HG03159 (cell line): ENCODE measurements at regions not wholly inside any gene's neighbourhood (a gene's known extent, or its start where the extent isn't known, plus 50 kb on each side); places are given as distances from the start of the nearest gene placed in this dataset.

ENCODE experiments used
- ATAC-seq: cut with Tn5 transposase; IDR thresholded peaks from one replicate; pipeline ENCODE4 v1.9.1; 2021; ENCODE audit warnings: mild to moderate bottlenecking, moderate library complexity; ENCODE audit not compliant: unreplicated experiment

- no peak for ATAC-seq
Observed at GRCh38 chr11:112460141-112460540, 199.5 kb upstream of the PLET1 start.

GRCh38 chr11:112464949-112465348 is 204.3 kb upstream of the PLET1 start:
- ATAC-seq = no peak

GRCh38 chr11:112465433-112466024 is 204.9 kb upstream of the PLET1 start:
- no peak for ATAC-seq

- no peak for ATAC-seq
Observed at GRCh38 chr11:112467721-112468120, 207.1 kb upstream of the PLET1 start.

- no peak for ATAC-seq
Observed at GRCh38 chr11:112469376-112469775, 208.7 kb upstream of the PLET1 start.

- no peak for ATAC-seq
Observed at GRCh38 chr11:112470355-112470754, 209.7 kb upstream of the PLET1 start.

GRCh38 chr11:112471731-112472130 is 211.1 kb upstream of the PLET1 start:
- ATAC-seq = no peak

GRCh38 chr11:112477152-112477551 is 216.5 kb upstream of the PLET1 start:
- ATAC-seq = no peak

GRCh38 chr11:112477581-112478317 is 217.1 kb upstream of the PLET1 start:
- no peak for ATAC-seq

- no peak for ATAC-seq
Observed at GRCh38 chr11:112478806-112479205, 218.1 kb upstream of the PLET1 start.

- no peak for ATAC-seq
Observed at GRCh38 chr11:112481431-112481830, 220.8 kb upstream of the PLET1 start.

GRCh38 chr11:112481893-112482292 is 221.2 kb upstream of the PLET1 start:
- no peak for ATAC-seq

GRCh38 chr11:112485280-112485679 is 224.6 kb upstream of the PLET1 start:
- peak; percentile 60 for ATAC-seq

GRCh38 chr11:112497826-112498225 is 237.2 kb upstream of the PLET1 start:
- ATAC-seq = no peak

GRCh38 chr11:112498701-112499100 is 238.0 kb upstream of the PLET1 start:
- no peak for ATAC-seq

GRCh38 chr11:112499153-112499880 is 238.7 kb upstream of the PLET1 start:
- ATAC-seq = no peak

GRCh38 chr11:112499881-112500204 is 239.2 kb upstream of the PLET1 start:
- no peak for ATAC-seq

- ATAC-seq = no peak
Observed at GRCh38 chr11:112503410-112503809, 242.8 kb upstream of the PLET1 start.

- no peak for ATAC-seq
Observed at GRCh38 chr11:112504056-112504455, 243.4 kb upstream of the PLET1 start.

GRCh38 chr11:112506852-112507251 is 246.2 kb upstream of the PLET1 start:
- no peak for ATAC-seq

GRCh38 chr11:112507281-112507680 is 246.6 kb upstream of the PLET1 start:
- no peak for ATAC-seq

GRCh38 chr11:112508750-112509149 is 248.1 kb upstream of the PLET1 start:
- no peak for ATAC-seq
